22Rv1 (cell line): ENCODE measurements at regions not wholly inside any gene's neighbourhood (a gene's known extent, or its start where the extent isn't known, plus 50 kb on each side); places are given as distances from the start of the nearest gene placed in this dataset.

Source experiments
- CTCF ChIP-seq: fragments of 450-650 bp; IDR thresholded peaks from 2 replicates; pipeline ENCODE4 v1.5.1; 2017; ENCODE audit warnings: mild to moderate bottlenecking
- ZFX ChIP-seq: fragments of 450-650 bp; IDR thresholded peaks from 2 replicates; pipeline ENCODE4 v1.6.1; 2017; ENCODE audit warnings: antibody characterized with exemption, borderline replicate concordance

- TF ChIP-seq CTCF (no peak), ZFX (no peak)
These were observed 88.3 kb upstream of the CCL1 start for GRCh38 chr17:34451313-34451712.
